ENCODE measurements at regions not wholly inside any gene's neighbourhood (a gene's known extent, or its start where the extent isn't known, plus 50 kb on each side); places are given as distances from the start of the nearest gene placed in this dataset.

DNA sequence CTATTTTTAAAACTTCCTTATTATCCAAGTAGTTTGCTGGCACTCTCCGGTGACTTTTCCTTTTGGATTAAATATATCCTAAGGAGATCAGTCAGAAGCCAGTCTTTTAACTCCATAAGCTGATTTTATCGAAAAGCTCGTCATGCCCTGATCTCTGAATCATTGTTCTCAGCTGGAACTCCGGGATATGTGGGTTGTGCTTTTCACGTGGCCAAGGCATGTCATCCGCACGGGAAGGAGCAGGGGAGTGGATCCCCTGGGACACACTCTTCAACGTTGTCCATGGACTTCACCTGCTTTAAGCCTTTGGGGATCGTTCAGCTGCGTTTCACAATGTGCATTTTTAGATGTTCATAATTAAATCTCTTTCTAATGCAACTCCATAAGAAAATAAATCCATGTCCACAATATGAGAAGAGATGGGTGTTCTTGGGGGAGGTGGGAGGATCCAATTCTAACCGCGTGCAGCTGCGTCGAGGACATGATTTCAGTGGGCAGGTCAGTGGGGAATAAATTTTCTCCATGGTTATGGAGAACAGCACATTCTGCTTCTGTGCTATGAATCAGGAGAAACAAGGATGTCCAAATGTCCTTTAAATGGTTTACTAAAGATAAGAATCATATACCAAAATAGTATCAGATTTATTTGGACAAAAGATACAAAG, 229.5 kb upstream of the ADARB2 start:
- no peak overlapping the region for H3K4me3 ChIP-seq (ENCODE audit: insufficient read depth, low read length, poor library complexity, severe bottlenecking)
- TF ChIP-seq, protein P1, sequence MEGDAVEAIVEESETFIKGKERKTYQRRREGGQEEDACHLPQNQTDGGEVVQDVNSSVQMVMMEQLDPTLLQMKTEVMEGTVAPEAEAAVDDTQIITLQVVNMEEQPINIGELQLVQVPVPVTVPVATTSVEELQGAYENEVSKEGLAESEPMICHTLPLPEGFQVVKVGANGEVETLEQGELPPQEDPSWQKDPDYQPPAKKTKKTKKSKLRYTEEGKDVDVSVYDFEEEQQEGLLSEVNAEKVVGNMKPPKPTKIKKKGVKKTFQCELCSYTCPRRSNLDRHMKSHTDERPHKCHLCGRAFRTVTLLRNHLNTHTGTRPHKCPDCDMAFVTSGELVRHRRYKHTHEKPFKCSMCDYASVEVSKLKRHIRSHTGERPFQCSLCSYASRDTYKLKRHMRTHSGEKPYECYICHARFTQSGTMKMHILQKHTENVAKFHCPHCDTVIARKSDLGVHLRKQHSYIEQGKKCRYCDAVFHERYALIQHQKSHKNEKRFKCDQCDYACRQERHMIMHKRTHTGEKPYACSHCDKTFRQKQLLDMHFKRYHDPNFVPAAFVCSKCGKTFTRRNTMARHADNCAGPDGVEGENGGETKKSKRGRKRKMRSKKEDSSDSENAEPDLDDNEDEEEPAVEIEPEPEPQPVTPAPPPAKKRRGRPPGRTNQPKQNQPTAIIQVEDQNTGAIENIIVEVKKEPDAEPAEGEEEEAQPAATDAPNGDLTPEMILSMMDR (IDR thresholded peaks at IDR 0.05; ENCODE audit: insufficient read depth, low read length, poor library complexity, severe bottlenecking): no peak
- no peak for TF ChIP-seq EZH2phosphoT487 (conservative IDR thresholded peaks at IDR 0.05; ENCODE audit: low read length)
- no peak overlapping the region for H2AFZ ChIP-seq (ENCODE audit: low read depth, low read length, severe bottlenecking)
- H3K79me2 ChIP-seq (ENCODE audit: insufficient read depth, low read length): no peaks in the 10 kb centered on the region
- H3K27ac ChIP-seq (ENCODE audit: low read depth, low read length): no peak overlapping the region
- no peaks in the 10 kb centered on the region for H3F3A ChIP-seq (ENCODE audit: insufficient read depth)
- H4K20me1 ChIP-seq (ENCODE audit: low read depth, low read length): no peaks in the 10 kb centered on the region
- H3K36me3 ChIP-seq (ENCODE audit: low read length): no peaks in the 10 kb centered on the region
- no peak overlapping the region for H3K4me2 ChIP-seq (ENCODE audit: low read depth, low read length, poor library complexity, severe bottlenecking)
- no peak overlapping the region for H3K9ac ChIP-seq (ENCODE audit: low read length)
- H3K27me3 ChIP-seq (ENCODE audit: low read length): no peaks in the 10 kb centered on the region
- H3K9me3 ChIP-seq (ENCODE audit: insufficient read depth, low read length): no peaks in the 10 kb centered on the region
- H3K9me2 ChIP-seq (replicated peaks; ENCODE audit: insufficient read depth, low read length): no peaks in the 10 kb centered on the region

DNA sequence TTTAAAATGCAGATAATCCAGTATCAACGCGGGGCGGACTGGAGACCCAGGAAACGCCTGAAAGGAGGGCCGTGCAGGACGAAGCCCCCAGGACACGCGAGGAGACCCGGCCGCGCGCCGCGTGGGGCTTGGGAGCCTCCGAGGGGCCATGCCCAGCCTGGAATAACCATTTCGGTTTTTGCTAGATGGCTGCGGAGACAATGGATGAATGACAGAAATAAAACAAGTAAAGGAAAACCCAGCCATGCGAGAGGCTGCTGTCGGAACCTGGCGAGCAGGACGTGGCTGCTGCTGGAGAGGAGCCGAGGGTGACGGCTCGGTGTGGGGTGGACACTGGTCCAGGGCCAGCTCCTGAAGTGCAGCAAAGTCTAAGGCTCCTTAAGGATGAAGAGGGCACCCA, 227.2 kb upstream of the ADARB2 start:
- Histone ChIP-seq H3K36me3 (ENCODE audit: low read length) (no peaks in the 10 kb centered on the region), H2AFZ (ENCODE audit: low read depth, low read length, severe bottlenecking) (no peak overlapping the region)
- TF ChIP-seq, protein P1 (IDR thresholded peaks at IDR 0.05; ENCODE audit: insufficient read depth, low read length, poor library complexity, severe bottlenecking): no peak
- no peak for TF ChIP-seq EZH2phosphoT487 (conservative IDR thresholded peaks at IDR 0.05; ENCODE audit: low read length)

DNA sequence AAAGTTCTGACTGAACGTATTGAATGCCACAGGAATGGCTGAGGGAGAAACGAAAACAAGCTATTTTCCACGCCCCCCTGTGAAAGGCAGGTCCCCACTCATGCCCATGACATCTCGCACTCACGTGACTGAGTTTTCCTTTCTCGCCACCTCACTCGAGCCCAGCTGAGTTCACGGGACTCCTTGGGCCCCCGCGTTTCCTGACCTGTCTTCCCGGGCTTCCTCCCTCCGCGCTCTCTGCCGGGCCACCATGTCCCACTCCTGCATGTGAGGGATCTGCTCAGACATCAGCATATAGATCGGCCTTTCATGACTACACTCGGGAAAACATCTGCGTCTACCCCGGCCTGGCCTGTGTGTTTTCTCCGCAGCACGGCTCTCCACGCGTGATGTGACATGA, 226.0 kb upstream of the ADARB2 start:
- Histone ChIP-seq H3K4me3 (ENCODE audit: insufficient read depth, low read length, poor library complexity, severe bottlenecking) (no peak overlapping the region), H3K9me2 (replicated peaks; ENCODE audit: insufficient read depth, low read length) (no peaks in the 10 kb centered on the region), H3K9ac (ENCODE audit: low read length) (no peak overlapping the region), H3K27ac (ENCODE audit: low read depth, low read length) (no peak overlapping the region), H3K36me3 (ENCODE audit: low read length) (no peaks in the 10 kb centered on the region), H3K79me2 (ENCODE audit: insufficient read depth, low read length) (no peaks in the 10 kb centered on the region), H3F3A (ENCODE audit: insufficient read depth) (no peaks in the 10 kb centered on the region), H3K4me2 (ENCODE audit: low read depth, low read length, poor library complexity, severe bottlenecking) (no peak overlapping the region), H4K20me1 (ENCODE audit: low read depth, low read length) (no peaks in the 10 kb centered on the region), H2AFZ (ENCODE audit: low read depth, low read length, severe bottlenecking) (no peak overlapping the region), H3K9me3 (ENCODE audit: insufficient read depth, low read length) (no peaks in the 10 kb centered on the region), H3K27me3 (ENCODE audit: low read length) (no peaks in the 10 kb centered on the region)
- TF ChIP-seq EZH2phosphoT487 (conservative IDR thresholded peaks at IDR 0.05; ENCODE audit: low read length): no peak
- TF ChIP-seq, protein P1 (IDR thresholded peaks at IDR 0.05; ENCODE audit: insufficient read depth, low read length, poor library complexity, severe bottlenecking): no peak

More for the DNA sequence above, 227.2 kb upstream of the ADARB2 start:
- Histone ChIP-seq H3K27ac (ENCODE audit: low read depth, low read length) (no peak overlapping the region), H3K9me3 (ENCODE audit: insufficient read depth, low read length) (no peaks in the 10 kb centered on the region), H3K9ac (ENCODE audit: low read length) (no peak overlapping the region), H3K79me2 (ENCODE audit: insufficient read depth, low read length) (no peaks in the 10 kb centered on the region), H3K27me3 (ENCODE audit: low read length) (no peaks in the 10 kb centered on the region), H3K9me2 (replicated peaks; ENCODE audit: insufficient read depth, low read length) (no peaks in the 10 kb centered on the region), H3K4me3 (ENCODE audit: insufficient read depth, low read length, poor library complexity, severe bottlenecking) (no peak overlapping the region), H3F3A (ENCODE audit: insufficient read depth) (no peaks in the 10 kb centered on the region), H4K20me1 (ENCODE audit: low read depth, low read length) (no peaks in the 10 kb centered on the region), H3K4me2 (ENCODE audit: low read depth, low read length, poor library complexity, severe bottlenecking) (no peak overlapping the region)

Measured in SU-DHL-6 (cell line).